Aorta (tissue), 5 donors: ENCODE measurements at regions not wholly inside any gene's neighbourhood (a gene's known extent, or its start where the extent isn't known, plus 50 kb on each side); places are given as distances from the start of the nearest gene placed in this dataset.

Source experiments
- ATAC-seq: fragments of 200-7000 bp; cut with Tn5 transposase; one replicate; pipeline ENCODE4 v1.9.1; 2022; ENCODE audit warnings: moderate library complexity; ENCODE audit not compliant: low FRiP score
- DNase-seq, 2 donors: peaks; one replicate each; pipeline ENCODE4 v3.0.0-alpha.2; 2020
- H3K27ac ChIP-seq, 2 donors: one replicate each; pipeline ENCODE4 v1.5.1; 2013; ENCODE audit warnings: low read length in 2 of 2, mild to moderate bottlenecking in 2 of 2, moderate library complexity in 2 of 2, control low read depth in 1 of 2, inconsistent platforms in 1 of 2, low read depth in 1 of 2
- H3K27me3 ChIP-seq, 2 donors: one replicate each; pipeline ENCODE4 v1.6.1; 2013; ENCODE audit warnings: control low read depth in 1 of 2, low read length in 1 of 2, mild to moderate bottlenecking in 1 of 2, moderate library complexity in 1 of 2; ENCODE audit not compliant: insufficient read depth in 2 of 2, control insufficient read depth in 1 of 2
- H3K36me3 ChIP-seq, 2 donors: one replicate each; pipeline ENCODE4 v1.6.1; 2013; ENCODE audit warnings: control low read depth in 1 of 2, low read length in 1 of 2, mild to moderate bottlenecking in 1 of 2; ENCODE audit not compliant: insufficient read depth in 2 of 2, control insufficient read depth in 1 of 2
- H3K4me1 ChIP-seq, 2 donors: one replicate each; pipeline ENCODE4 v1.6.1; 2013; ENCODE audit warnings: low read length in 2 of 2, control low read depth in 1 of 2, mild to moderate bottlenecking in 1 of 2, moderate library complexity in 1 of 2; ENCODE audit not compliant: insufficient read depth in 2 of 2, control insufficient read depth in 1 of 2
- H3K4me3 ChIP-seq, 2 donors: one replicate each; pipeline ENCODE4 v1.5.1; 2013; ENCODE audit warnings: low read length in 2 of 2, control low read depth in 1 of 2, mild to moderate bottlenecking in 1 of 2
- H3K9me3 ChIP-seq: one replicate; pipeline ENCODE4 v1.6.1; 2013; ENCODE audit warnings: mild to moderate bottlenecking, low read length; ENCODE audit not compliant: control insufficient read depth
- WGBS, 2 donors: extraction: QIAGEN DNeasy Blood & Tissue Kit; methylation state at CpG; one replicate each; pipeline ENCODE4 v1.1.7; 2013; 5-methylcytosine and 5-hydroxymethylcytosine counted together
- intact Hi-C, 2 donors: fragments of 100-400 bp; cut with DNase I; formaldehyde crosslinking; loops; one replicate each; pipeline versions ENCODE4 v1.14.2 to v1.15.0; 2022
- donor health status: healthy with polysubstance abuse.
- donor health status: Bipolar disorder and iron deficiency.
- donor health status: DM: no; HTN: no; CAD: no.
- donor health status: DM: no; HTN: no; CAD: no.
- donor health status: DM: yes; HTN: yes; CAD: no.

GRCh38 chr16:51666821-51667220 lies 515.8 kb upstream of the SALL1 start:
- ATAC-seq = no peak
- Histone ChIP-seq H3K27ac (no peak overlapping the region), H3K4me1 (no peaks in the 10 kb centered on the region), H3K9me3 (no peaks in the 10 kb centered on the region), H3K27me3 (no peaks in the 10 kb centered on the region), H3K36me3 (no peaks in the 10 kb centered on the region), H3K4me3 (no peak overlapping the region)
- intact Hi-C loops = no loop called here
- no peak for DNase-seq
- WGBS, 2 donors = 38 to 51% methylated on average over 6 of the region's 6 CpGs

GRCh38 chr16:51666074-51666473 lies 515.0 kb upstream of the SALL1 start:
- Histone ChIP-seq H3K27me3 (no peaks in the 10 kb centered on the region), H3K36me3 (no peaks in the 10 kb centered on the region), H3K27ac (no peak overlapping the region), H3K4me1 (no peaks in the 10 kb centered on the region), H3K4me3 (no peak overlapping the region), H3K9me3 (no peaks in the 10 kb centered on the region)
- DNase-seq = no peak
- 54 to 59% methylated on average over 6 of the region's 6 CpGs for WGBS, 2 donors
- no peak for ATAC-seq
- intact Hi-C loops = no loop called here

DNA sequence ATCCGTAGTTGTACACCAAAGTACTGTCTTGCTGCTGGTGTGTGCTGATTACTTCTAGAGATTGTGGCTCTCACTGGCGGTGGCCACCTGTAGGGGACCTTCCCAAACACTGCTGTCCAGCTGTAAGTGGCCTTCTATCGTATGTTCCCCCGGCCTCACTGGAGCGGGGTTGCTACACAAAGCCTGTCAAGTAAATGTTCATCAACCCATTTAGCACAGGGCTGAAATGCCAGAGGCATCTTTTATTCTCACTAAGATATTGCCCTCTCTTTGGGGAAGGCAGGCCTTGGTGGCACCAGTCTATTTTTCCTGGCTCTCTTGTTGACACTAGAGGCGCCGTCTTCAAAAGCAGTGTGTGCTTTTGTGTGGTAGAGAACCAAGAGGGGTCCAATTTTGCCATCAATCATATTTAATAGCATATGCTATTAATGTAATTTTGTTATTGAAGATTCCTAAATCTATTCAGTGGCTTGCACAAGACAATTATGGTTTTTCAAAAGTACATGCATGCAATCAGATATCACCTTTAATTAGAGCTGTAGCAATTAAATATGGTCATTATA lies 514.4 kb upstream of the SALL1 start:
- Histone ChIP-seq H3K4me1 (no peaks in the 10 kb centered on the region), H3K4me3 (no peak overlapping the region), H3K27ac (no peak overlapping the region), H3K27me3 (no peaks in the 10 kb centered on the region), H3K36me3 (no peaks in the 10 kb centered on the region), H3K9me3 (no peaks in the 10 kb centered on the region)
- 70 to 78% methylated on average over 7 of the region's 7 CpGs for WGBS, 2 donors
- ATAC-seq (no peak), DNase-seq (no peak)
- intact Hi-C loops = no loop called here

DNA sequence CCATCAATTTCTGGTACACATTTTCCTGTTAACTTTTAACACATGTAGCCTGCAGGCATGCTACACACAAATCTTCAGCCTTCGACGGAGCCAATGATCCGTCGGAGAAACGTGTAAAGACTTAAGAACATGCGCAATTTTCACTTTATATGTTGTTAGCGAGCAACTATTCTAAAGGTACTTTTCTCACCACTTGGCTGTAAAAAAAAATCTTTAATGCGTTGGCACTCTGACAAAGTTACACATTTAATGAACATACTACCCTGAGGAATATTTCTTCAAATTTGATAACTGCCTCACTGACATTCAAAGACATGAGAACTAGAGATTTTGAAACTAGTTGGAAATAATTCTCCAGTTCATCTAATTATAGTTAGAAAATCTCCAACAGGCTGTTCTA lies 507.5 kb upstream of the SALL1 start:
- ATAC-seq = no peak
- WGBS, 2 donors = 63 to 66% methylated on average over 8 of the region's 8 CpGs
- H3K27ac ChIP-seq = no peak overlapping the region
- peaks cover 0 to 2% of the 10 kb centered on the region in 2 donors for H3K27me3 ChIP-seq
- no peaks in the 10 kb centered on the region for H3K9me3 ChIP-seq
- intact Hi-C loops = no loop called here
- no peaks in the 10 kb centered on the region for H3K4me1 ChIP-seq
- H3K36me3 ChIP-seq = no peaks in the 10 kb centered on the region
- no peak overlapping the region for H3K4me3 ChIP-seq
- no peak for DNase-seq

DNA sequence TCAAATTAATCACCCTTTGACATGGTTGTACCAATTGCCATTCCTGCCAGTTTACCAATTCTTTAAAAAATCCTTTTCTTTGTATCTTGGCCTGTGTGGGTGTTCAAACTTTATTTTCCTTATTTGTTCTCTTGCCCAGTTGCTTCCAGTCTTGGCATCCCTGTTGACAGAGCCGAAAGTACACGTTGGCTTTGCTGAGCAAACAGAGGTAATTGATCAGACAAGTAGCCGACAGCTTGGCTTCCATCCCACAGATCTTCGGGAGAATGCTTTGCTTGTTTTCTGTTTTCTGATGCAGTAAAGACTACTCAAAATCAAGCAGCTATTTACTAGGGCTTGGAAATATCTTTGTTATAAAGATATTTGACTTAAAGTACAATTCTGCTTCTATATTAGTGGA lies 506.8 kb upstream of the SALL1 start:
- Histone ChIP-seq H3K27ac (no peak overlapping the region), H3K36me3 (no peaks in the 10 kb centered on the region), H3K4me1 (no peaks in the 10 kb centered on the region), H3K4me3 (no peak overlapping the region), H3K9me3 (no peaks in the 10 kb centered on the region), H3K27me3 (peaks cover 0 to 2% of the 10 kb centered on the region in 2 donors)
- no peak for ATAC-seq
- WGBS, 2 donors = 8 to 12% methylated on average over 4 of the region's 4 CpGs
- intact Hi-C loops = no loop called here
- DNase-seq = no peak

GRCh38 chr16:51655249-51655648 lies 504.2 kb upstream of the SALL1 start:
- Histone ChIP-seq H3K36me3 (no peaks in the 10 kb centered on the region), H3K4me1 (no peaks in the 10 kb centered on the region), H3K9me3 (no peaks in the 10 kb centered on the region), H3K27ac (no peak overlapping the region), H3K4me3 (no peak overlapping the region), H3K27me3 (peaks cover 0 to 2% of the 10 kb centered on the region in 2 donors)
- DNase-seq (no peak), ATAC-seq (no peak)
- 42 to 52% methylated on average over 2 of the region's 2 CpGs for WGBS, 2 donors
- intact Hi-C loops = no loop called here

GRCh38 chr16:51651061-51651466 lies 500.0 kb upstream of the SALL1 start:
- Histone ChIP-seq H3K27me3 (peaks cover 0 to 2% of the 10 kb centered on the region in 2 donors), H3K9me3 (peaks cover 4% of the 10 kb centered on the region), H3K36me3 (no peaks in the 10 kb centered on the region), H3K27ac (no peak overlapping the region), H3K4me3 (no peak overlapping the region), H3K4me1 (no peaks in the 10 kb centered on the region)
- ATAC-seq (no peak), DNase-seq (no peak)
- 10 to 15% methylated on average over 14 to 15 of the region's 15 CpGs for WGBS, 2 donors
- intact Hi-C loops = no loop called here

- H3K27ac ChIP-seq = no peak overlapping the region
- peaks cover 4% of the 10 kb centered on the region for H3K9me3 ChIP-seq
- no peak overlapping the region for H3K4me3 ChIP-seq
- no peaks in the 10 kb centered on the region for H3K4me1 ChIP-seq
- DNase-seq = no peak
- peaks cover 0 to 2% of the 10 kb centered on the region in 2 donors for H3K27me3 ChIP-seq
- no peaks in the 10 kb centered on the region for H3K36me3 ChIP-seq
- intact Hi-C loops = no loop called here
- WGBS, 2 donors = 75 to 78% methylated on average over 5 of the region's 5 CpGs
- ATAC-seq = no peak
Measured at GRCh38 chr16:51649631-51650030, 498.6 kb upstream of the SALL1 start.

DNA sequence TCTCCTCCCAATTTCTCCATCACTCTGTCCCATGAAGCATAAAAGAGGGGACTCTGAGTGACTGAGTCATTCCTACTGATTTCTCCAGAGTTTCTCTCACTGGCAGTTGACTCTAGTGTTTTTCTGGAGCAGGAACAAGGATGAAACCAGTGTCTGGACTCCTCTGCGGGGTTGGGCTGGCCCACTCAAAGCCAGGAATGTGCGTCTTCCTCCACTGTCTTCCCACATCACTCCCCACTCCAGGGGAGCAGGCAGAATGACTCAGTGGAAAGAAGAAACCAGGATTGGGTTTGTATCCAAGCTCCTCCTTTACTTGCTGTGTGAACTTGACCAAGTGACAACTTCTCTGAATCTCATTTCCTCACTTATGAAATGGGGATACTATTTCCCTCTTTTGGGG lies 497.5 kb upstream of the SALL1 start:
- intact Hi-C loops = no loop called here
- 81 to 84% methylated on average over 2 of the region's 2 CpGs for WGBS, 2 donors
- peaks cover 4% of the 10 kb centered on the region for H3K9me3 ChIP-seq
- no peak overlapping the region for H3K4me3 ChIP-seq
- ATAC-seq = no peak
- H3K27ac ChIP-seq = no peak overlapping the region
- H3K27me3 ChIP-seq = no peaks in the 10 kb centered on the region
- no peak for DNase-seq
- H3K4me1 ChIP-seq = no peaks in the 10 kb centered on the region
- H3K36me3 ChIP-seq = no peaks in the 10 kb centered on the region
